NOMO-1 treated with DMSO at 0.1 percent for 48 hours (cell line): ENCODE measurements at regions not wholly inside any gene's neighbourhood (a gene's known extent, or its start where the extent isn't known, plus 50 kb on each side); places are given as distances from the start of the nearest gene placed in this dataset.

Experiments
- DNase-seq: peaks from one replicate; lab custom pipeline; 2025; ENCODE audit not compliant: unreplicated experiment; lab: John Stamatoyannopoulos, UW

- no peak for DNase-seq
Measured at GRCh38 chr17:5635949-5636348, 51.6 kb upstream of the NLRP1 start.

GRCh38 chr17:5638596-5638995, 54.3 kb upstream of the NLRP1 start:
- DNase-seq: no peak

GRCh38 chr17:5640726-5641125, 56.4 kb upstream of the NLRP1 start:
- no peak for DNase-seq

DNA sequence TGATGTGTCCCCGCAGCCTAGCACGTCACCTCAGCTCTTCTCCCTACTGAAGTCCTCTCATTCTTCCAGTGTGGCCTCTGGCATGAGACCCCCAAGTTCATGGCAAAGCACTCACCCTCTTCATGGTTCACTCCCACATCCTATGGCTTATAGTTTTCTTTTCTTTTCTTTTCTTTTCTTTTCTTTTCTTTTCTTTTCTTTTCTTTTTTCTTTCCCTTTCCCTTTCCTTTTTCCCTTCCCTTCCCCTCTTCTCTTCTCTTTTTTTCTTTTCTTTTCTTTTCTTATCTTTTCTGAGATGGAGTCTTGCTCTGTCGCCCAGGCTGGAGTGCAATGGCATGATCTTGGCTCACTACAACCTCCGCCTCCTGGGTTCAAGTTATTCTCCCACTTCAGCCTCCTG, 58.4 kb upstream of the NLRP1 start:
- no peak for DNase-seq

- no peak for DNase-seq
Measured at GRCh38 chr17:5644065-5644464, 59.8 kb upstream of the NLRP1 start.

DNA sequence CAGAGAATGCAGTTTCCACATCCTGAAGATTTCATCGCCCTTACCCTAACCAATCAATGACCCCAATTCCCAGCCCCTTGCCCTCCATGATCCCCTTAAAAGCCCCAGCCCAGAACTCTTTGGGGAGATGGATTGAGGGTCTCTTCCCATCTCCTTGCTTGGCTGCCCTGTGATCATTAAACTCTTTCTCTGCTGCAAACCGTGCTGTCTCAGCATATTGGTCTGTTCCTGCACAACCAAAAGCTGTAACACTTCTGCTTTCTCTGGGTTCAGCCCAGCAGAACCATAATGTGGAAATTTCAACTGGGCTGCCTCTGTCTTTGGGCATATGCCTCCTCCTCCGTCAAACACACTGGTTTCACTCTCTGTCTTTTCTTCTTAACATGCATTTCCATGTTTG, 67.0 kb upstream of the NLRP1 start:
- DNase-seq: no peak

DNA sequence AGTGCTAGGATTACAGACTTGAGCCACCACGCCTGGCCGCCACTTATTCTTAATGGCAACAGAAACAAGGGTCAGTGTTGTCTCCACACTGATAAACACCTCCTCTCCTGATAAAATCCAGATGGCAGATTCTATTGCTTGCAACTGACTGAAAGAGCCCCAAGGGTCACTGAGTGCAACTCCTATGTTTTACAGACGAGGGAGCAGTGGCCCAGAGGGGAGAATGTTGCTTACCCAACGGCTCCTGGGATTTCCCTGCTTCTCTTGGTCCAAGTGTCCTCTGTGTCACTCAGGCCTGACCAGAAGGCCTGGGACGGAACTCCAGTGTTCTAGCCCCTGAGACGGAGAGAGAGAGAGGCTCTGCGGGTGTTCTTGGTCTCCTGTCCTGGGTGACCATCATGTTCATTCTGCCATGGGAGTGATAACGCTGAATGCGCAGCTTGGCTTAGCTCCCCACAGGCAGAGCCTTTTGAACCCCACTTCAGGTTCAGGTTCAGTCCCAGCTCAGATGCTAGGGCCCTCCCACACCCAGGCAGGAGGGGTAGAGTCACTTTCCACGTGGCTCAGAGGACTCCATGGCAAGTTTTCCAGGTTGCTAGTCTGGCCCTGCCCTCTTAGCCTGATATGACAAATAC, 77.3 kb upstream of the NLRP1 start:
- no peak for DNase-seq

GRCh38 chr17:5662409-5663085, 78.2 kb upstream of the NLRP1 start:
- no peak for DNase-seq

GRCh38 chr17:5665164-5665563, 80.9 kb upstream of the NLRP1 start:
- DNase-seq: no peak

DNA sequence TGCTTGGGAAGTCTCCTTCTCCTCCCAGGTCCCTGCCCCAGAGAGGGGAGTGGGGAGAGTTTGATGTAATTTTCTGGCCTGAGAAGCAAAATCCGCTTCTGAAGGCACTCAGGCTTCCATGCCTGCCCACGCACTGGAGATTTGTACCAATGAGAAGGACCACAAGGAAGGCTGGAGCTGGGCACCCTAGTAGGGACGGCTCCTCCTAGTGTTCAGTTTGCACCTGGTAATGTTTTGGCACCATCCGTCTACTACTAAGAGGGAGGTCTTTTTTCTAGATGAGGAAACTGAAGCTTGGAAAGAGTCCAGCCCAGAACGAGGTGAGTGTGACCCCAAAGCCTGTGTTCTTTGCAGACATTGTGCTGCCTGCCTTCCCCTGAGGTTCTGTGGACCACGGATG, 83.6 kb upstream of the NLRP1 start:
- no peak for DNase-seq

DNA sequence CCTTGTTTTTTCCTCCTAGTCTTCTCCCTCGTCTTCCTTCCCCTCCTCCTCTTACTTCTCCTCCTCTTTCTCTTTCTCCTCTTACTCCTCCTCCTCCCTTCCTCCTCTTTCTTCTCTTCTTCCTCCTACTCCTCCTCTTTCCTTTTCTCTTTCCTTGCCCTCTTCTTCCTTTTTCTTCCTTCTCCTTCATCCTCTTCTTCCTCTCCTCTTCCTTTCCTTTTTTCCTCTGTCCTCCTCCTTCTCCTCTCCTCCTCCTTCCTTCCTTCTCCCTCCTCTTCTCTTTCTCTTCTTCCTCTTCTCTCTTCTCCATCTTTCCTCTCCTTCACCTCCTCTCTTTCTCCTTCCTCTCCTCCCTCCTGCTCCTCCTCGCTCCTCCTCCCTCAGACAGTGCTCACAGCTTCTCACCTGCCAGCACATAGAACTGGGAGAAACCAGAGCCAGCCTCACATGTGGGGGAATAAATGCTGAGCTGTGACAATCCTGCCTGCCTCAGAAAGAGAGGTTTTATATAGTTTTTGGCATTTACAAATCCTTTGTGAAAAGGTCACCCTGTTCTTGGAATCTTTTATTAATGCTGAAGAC, 84.3 kb upstream of the NLRP1 start:
- no peak for DNase-seq

DNA sequence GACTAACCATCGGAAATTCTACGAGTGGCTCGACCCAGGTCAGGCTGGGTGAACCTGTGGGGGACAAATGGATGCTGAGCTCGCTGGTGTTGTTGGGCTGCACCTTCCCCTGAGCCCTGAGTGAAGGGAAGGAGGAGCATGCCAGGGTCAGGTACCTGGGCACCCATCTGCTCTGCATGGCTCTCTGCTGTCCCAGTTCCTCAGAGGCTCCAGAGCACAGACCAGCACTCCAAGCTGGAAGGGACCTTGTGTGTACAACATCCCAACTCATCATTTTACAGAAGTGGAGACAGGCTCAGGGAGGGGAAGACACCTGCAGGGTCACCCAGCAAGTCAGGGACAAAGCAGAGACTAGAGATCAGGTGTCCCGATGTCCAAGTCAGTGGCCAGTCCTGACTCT, 84.9 kb upstream of the NLRP1 start:
- DNase-seq: no peak

DNA sequence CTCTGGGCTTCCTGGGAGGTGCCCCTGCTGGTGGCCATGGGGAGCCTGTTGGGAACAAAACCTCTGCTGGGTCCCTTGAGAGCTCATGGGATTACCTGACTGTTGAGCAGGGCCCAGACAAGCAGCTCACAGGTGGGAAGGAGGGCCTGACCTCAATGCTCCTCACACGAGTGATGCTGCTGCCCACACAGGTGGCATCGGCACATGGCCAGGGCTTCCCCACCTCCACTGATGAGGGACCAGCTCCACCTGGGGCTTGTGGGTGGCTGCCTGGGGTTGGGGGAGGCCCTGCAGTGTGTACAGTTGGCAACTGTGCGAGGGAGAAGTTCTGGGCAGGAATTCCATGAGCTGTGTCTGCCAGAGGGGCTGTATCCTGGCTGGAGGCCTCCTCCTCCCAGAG, 87.8 kb upstream of the NLRP1 start:
- DNase-seq: no peak

DNA sequence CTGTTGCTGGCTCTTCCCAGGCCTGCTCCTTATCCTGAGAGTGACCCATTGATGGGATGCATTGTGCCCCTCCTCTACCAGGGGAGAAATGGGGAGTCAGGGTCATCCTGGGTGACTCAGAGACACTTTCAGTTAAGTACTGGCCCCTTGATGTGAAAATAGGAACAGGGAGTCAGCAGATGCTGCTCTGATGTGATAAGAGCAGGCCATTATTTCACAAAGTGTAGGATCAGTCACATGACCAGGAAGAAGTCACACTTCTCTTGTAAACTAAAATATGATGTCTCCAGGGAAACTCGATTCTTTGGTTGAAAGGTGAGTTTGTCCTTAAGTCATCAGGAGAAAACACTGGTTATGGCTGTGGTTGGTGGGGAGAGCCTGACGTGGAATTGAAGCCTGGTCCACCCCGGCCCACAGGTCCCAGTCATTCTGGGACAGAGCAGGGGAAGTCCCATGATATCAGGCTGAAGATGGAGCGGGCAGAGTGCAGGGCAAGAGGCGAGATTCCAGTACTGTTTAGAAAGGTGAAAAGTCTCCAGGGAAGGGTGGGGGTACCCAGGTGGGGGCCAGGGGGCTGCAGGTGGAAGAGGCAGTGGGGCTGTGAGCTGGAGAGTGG, 88.6 kb upstream of the NLRP1 start:
- no peak for DNase-seq

DNA sequence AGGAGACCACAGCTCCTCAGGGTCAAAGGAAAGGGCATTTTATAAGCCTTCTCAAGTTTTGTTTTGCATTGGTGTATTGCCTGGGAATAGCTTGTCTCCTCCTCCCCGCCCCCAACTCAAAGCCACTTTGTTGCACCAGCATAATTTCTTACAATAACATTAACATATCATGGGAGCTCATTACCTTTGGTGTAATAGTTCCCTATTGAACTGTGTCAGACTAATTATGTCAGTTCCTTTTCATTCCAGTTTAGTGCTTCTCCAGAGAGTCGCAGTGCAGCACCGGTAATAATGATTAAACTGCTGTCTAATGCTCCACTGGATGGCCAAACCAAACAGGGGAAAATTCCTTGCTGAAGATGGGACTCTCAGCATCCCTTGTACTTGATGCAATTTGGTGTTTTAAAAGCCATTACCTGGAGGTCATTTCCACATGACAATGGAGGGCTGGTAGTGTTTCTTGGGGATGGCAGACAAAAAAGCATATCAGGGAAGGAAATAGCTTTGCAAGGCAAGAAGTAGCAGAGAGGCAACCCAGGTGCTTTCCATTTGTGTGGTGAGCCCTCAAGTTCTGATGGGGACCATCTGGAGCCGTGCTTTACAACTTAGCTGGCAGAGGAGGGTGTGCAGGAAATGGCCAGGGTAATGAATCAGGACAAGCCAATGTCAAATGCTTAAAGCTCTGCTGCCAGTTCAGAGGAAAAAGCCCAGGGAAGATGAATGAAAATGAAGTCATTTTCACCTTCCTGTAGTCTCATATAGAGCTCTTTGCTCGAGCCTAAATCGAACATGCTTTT, 91.5 kb upstream of the NLRP1 start:
- DNase-seq: no peak

DNA sequence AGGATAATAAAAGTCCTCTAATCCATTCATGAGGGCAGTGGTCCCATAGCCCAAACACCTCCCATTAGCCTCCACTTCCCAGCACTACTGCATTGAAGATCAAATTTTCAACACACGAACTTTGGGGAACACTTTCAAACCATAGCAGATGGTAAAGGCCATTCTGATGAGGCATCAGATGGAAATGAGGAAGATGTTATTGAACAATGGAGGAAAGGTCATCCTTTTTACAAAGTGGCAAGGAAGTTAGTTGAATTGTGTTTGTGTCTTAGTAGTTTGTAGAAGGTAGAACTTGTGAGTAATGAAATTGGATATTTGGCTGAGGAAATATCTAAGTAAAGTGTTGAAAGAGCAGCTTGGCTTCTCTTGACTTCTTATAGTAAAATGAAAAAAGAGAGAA, 93.3 kb upstream of the NLRP1 start:
- no peak for DNase-seq

DNA sequence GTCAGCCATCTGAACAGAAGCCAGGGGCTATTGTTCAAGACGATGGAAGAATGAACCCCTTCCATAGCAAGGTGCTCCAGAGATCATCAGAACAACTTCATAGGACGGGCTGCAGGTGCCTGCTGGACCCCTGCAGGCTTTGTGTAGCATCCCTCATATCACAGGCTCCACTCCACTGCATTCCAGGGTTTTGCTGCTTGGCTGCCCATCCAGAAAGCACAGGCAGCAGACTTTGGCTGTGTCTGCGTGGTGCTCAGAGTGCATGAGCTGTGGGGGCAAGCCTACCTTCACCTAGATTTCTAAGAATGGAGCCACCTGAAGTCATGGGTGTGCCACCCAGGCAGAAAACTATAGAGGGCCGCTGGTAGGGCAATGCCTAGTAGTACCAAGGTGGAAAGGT, 93.9 kb upstream of the NLRP1 start:
- no peak for DNase-seq

DNA sequence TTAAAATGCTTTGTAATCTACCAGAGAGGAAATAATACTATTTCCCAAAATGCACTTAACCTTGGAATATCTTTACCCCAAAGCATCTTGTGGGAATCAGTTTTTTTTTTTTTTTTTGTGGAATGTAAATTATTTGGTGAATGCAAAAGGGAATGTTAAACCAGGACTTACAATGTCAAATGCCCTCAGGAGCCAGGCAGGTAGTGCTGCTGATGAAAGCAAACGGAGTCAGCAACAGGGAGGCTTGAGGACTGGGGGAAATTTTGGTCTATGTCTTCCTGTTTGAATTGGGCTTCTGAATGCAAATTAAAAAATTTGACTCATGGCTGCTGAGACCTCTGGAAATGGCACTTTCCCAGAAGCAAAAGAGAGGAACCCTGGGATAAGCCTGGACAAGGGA, 96.5 kb upstream of the NLRP1 start:
- no peak for DNase-seq

DNA sequence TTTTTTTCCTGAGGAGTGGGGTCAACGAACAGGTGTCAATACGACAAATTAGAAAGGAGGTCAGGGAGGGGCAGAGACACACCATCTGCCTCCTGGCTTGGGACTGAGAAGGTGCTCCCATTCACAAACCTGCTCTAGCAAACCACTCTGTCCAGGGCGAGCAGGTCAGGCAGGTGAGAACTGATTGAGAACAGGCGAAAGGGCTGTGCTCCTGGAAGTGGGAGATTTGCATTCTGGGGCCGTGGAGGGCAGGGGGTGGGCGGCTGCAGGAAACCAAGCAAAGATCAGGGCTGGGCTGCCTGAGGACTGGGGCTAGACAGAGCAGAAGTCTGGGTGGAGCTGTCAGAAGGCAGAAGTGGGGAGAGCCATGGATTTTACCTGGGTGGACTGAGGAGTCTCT, 98.9 kb upstream of the NLRP1 start:
- DNase-seq: no peak

- no peak for DNase-seq
Measured at GRCh38 chr17:5686074-5686635, 101.8 kb upstream of the NLRP1 start.

- DNase-seq: no peak
Measured at GRCh38 chr17:5687646-5688045, 103.3 kb upstream of the NLRP1 start.
